ENCODE measurements at regions not wholly inside any gene's neighbourhood (a gene's known extent, or its start where the extent isn't known, plus 50 kb on each side); places are given as distances from the start of the nearest gene placed in this dataset.

GRCh38 chr15:96418146-96418545 lies 87.6 kb downstream of the NR2F2 start:
- no peak overlapping the region for H3K4me3 ChIP-seq (ENCODE audit: control insufficient read depth, low read depth, low read length)
- no peak for DNase-seq (ENCODE audit: low read depth)
- no peak for TF ChIP-seq CTCF (IDR thresholded peaks at IDR 0.05; ENCODE audit: control insufficient read depth, insufficient read depth, low read depth, low read length, missing control alignments)

GRCh38 chr15:96421178-96421601 lies 90.7 kb downstream of the NR2F2 start:
- no peak for TF ChIP-seq CTCF (IDR thresholded peaks at IDR 0.05; ENCODE audit: control insufficient read depth, insufficient read depth, low read depth, low read length, missing control alignments)
- no peak for DNase-seq (ENCODE audit: low read depth)
- no peak overlapping the region for H3K4me3 ChIP-seq (ENCODE audit: control insufficient read depth, low read depth, low read length)

GRCh38 chr15:96422125-96422524 lies 91.6 kb downstream of the NR2F2 start:
- TF ChIP-seq CTCF (IDR thresholded peaks at IDR 0.05; ENCODE audit: control insufficient read depth, insufficient read depth, low read depth, low read length, missing control alignments) = no peak
- no peak overlapping the region for H3K4me3 ChIP-seq (ENCODE audit: control insufficient read depth, low read depth, low read length)
- no peak for DNase-seq (ENCODE audit: low read depth)

- TF ChIP-seq CTCF (IDR thresholded peaks at IDR 0.05; ENCODE audit: control insufficient read depth, insufficient read depth, low read depth, low read length, missing control alignments) = no peak
- DNase-seq (ENCODE audit: low read depth) = no peak
- no peak overlapping the region for H3K4me3 ChIP-seq (ENCODE audit: control insufficient read depth, low read depth, low read length)
Observed at GRCh38 chr15:96424674-96425073, 94.2 kb downstream of the NR2F2 start.

GRCh38 chr15:96428742-96429141 lies 98.2 kb downstream of the NR2F2 start:
- DNase-seq (ENCODE audit: low read depth) = peak; percentile 87
- no peak for TF ChIP-seq CTCF (IDR thresholded peaks at IDR 0.05; ENCODE audit: control insufficient read depth, insufficient read depth, low read depth, low read length, missing control alignments)

GRCh38 chr15:96431786-96432185 lies 101.3 kb downstream of the NR2F2 start:
- no peak overlapping the region for H3K4me3 ChIP-seq (ENCODE audit: control insufficient read depth, low read depth, low read length)
- TF ChIP-seq CTCF (IDR thresholded peaks at IDR 0.05; ENCODE audit: control insufficient read depth, insufficient read depth, low read depth, low read length, missing control alignments) = no peak
- DNase-seq (ENCODE audit: low read depth) = no peak

More at GRCh38 chr15:96428742-96429141, 98.2 kb downstream of the NR2F2 start:
- no peak overlapping the region for H3K4me3 ChIP-seq (ENCODE audit: control insufficient read depth, low read depth, low read length)

- no peak for DNase-seq (ENCODE audit: low read depth)
- H3K4me3 ChIP-seq (ENCODE audit: control insufficient read depth, low read depth, low read length) = no peak overlapping the region
- TF ChIP-seq CTCF (IDR thresholded peaks at IDR 0.05; ENCODE audit: control insufficient read depth, insufficient read depth, low read depth, low read length, missing control alignments) = no peak
Observed at GRCh38 chr15:96435022-96435421, 104.5 kb downstream of the NR2F2 start.

All from AG09309 (cell line).